ENCODE measurements at regions not wholly inside any gene's neighbourhood (a gene's known extent, or its start where the extent isn't known, plus 50 kb on each side); places are given as distances from the start of the nearest gene placed in this dataset.

DNA sequence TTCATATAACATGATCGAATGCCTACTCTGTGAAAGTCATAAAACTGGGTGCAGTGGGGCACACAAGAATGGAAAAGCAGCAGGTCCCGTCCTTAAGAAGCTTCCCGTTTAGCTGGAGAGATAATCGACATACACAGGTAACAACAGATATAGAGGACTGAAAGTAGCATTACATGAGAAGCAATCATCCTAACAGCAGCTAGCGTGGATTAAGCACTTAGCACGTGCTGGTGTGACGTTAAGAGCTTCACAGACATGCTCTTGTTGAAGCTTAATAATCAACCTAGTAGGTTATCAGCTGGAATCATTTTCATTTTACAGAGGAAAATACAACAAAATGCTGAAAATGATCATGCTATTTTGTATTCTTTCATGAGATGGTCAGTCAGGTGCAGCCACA is 184.8 kb downstream of the GPAM start:
- Histone ChIP-seq H3K4me1 (no peaks in the 10 kb centered on the region), H3K27me3 (no peaks in the 10 kb centered on the region), H3K4me3 (no peak overlapping the region), H3K36me3 (no peaks in the 10 kb centered on the region), H3K27ac (no peak overlapping the region), H3K9me3 (no peaks in the 10 kb centered on the region)
- intact Hi-C loops (cut with DNase I; ENCODE audit: low total_unique reads): no loop called here
- no peak for TF ChIP-seq POLR2A (IDR thresholded peaks at IDR 0.05)
- TF ChIP-seq, protein P1, sequence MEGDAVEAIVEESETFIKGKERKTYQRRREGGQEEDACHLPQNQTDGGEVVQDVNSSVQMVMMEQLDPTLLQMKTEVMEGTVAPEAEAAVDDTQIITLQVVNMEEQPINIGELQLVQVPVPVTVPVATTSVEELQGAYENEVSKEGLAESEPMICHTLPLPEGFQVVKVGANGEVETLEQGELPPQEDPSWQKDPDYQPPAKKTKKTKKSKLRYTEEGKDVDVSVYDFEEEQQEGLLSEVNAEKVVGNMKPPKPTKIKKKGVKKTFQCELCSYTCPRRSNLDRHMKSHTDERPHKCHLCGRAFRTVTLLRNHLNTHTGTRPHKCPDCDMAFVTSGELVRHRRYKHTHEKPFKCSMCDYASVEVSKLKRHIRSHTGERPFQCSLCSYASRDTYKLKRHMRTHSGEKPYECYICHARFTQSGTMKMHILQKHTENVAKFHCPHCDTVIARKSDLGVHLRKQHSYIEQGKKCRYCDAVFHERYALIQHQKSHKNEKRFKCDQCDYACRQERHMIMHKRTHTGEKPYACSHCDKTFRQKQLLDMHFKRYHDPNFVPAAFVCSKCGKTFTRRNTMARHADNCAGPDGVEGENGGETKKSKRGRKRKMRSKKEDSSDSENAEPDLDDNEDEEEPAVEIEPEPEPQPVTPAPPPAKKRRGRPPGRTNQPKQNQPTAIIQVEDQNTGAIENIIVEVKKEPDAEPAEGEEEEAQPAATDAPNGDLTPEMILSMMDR (IDR thresholded peaks at IDR 0.05): no peak
- DNase-seq: no peak

DNA sequence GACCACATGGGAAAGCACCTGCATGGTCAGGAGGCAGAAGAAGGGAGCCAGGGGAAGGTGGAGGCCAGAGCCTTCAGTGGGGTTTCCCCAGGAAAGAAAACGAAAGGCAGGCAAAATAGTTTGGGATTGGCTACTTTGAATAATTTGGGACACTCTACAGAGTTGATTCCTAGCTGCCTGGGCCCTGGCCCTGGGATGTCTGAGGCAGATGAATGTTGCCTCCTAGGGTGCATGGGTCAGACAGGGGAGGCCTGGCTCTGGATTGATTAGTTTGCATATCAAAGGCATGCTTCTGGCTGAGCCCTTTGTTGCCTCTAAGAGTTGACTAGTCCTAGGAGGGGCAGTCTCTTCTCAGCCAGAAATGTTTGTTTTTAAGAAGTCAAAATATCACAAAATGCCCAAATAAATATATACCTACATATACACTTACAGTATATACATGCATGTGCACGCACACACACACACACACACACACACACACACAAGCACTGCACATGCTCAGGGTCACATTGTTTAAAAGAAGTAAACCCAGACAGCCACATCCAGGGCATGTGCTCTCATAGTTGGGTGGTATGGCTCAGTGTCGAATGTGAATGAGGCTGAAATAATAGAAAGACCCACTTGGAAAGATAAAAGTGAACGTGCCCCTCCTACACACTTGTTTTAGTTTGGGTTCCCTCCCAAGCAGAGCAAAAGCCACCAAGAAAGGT is 184.2 kb downstream of the GPAM start:
- TF ChIP-seq POLR2A (IDR thresholded peaks at IDR 0.05): no peak
- TF ChIP-seq, protein P1 (IDR thresholded peaks at IDR 0.05): no peak
- H3K4me3 ChIP-seq: no peak overlapping the region
- intact Hi-C loops (cut with DNase I; ENCODE audit: low total_unique reads): no loop called here
- no peaks in the 10 kb centered on the region for H3K27me3 ChIP-seq
- H3K9me3 ChIP-seq: no peaks in the 10 kb centered on the region
- no peak overlapping the region for H3K27ac ChIP-seq
- no peaks in the 10 kb centered on the region for H3K4me1 ChIP-seq
- DNase-seq: no peak
- H3K36me3 ChIP-seq: no peaks in the 10 kb centered on the region

DNA sequence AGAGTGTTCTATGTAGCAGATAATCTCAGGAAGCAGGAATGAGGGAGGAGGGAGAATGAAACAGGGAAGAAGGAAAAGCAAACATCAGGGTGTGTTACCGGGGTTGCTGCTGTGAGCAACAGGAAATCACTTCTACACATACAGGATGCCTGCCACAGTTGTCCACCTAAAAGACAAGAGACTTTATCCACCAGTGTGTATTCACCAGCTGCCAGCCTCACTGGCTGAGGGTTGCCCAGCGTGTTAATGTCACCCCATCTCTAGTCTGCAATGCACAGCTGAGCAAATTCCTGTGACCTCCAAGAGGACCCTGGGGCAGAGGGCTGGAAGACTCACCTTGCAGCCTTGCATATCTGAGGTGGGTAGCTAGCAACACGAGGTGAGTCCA is 183.7 kb downstream of the GPAM start:
- Histone ChIP-seq H3K4me1 (no peaks in the 10 kb centered on the region), H3K36me3 (no peaks in the 10 kb centered on the region), H3K27ac (no peak overlapping the region), H3K9me3 (no peaks in the 10 kb centered on the region), H3K27me3 (no peaks in the 10 kb centered on the region), H3K4me3 (no peak overlapping the region)
- TF ChIP-seq POLR2A (IDR thresholded peaks at IDR 0.05): no peak
- TF ChIP-seq, protein P1 (IDR thresholded peaks at IDR 0.05): no peak
- no peak for DNase-seq
- intact Hi-C loops (cut with DNase I; ENCODE audit: low total_unique reads): no loop called here

DNA sequence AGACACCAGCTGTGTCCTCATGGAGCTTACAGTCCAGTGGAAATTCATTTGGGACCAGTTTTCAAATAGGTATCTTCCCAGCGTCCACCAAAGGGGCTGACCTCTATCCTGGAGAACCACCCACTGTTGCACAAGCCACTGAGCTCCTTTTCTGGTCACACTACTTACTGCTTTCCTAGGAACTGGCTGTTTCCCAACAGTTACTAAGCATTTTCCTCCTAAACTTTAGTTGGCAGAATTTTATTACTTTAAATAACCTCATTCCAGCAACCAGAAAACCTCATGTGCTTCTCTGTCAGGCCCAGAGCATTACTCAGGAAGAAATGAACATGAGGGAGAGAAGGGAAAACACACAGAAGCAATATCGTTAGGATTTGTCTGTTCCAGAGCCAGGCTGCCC is 183.1 kb downstream of the GPAM start:
- TF ChIP-seq POLR2A (IDR thresholded peaks at IDR 0.05): no peak
- TF ChIP-seq, protein P1 (IDR thresholded peaks at IDR 0.05): no peak
- intact Hi-C loops (cut with DNase I; ENCODE audit: low total_unique reads): no loop called here
- no peaks in the 10 kb centered on the region for H3K9me3 ChIP-seq
- H3K27me3 ChIP-seq: no peaks in the 10 kb centered on the region
- no peak overlapping the region for H3K27ac ChIP-seq
- no peak overlapping the region for H3K4me3 ChIP-seq
- DNase-seq: peak in 1 of 2 donors; percentile 17
- H3K36me3 ChIP-seq: no peaks in the 10 kb centered on the region
- H3K4me1 ChIP-seq: no peaks in the 10 kb centered on the region

DNA sequence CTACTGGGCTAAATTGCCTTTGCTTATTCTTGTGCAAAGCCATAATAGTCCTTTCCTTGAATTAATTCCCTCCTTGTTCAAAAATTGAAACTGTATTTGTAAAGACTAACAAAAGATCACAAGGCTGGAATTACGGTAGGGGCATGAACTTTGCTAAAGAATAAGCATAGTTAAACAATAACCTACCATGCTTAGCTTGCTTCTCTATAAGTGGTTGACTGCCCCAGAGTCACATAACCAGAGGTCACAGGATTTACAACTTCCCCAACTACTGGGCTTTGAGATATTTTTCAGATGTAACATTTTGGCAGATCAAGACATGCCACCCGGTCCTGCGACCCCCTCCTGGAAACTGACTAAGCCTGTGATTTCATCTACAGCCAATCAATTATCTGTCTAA is 181.4 kb downstream of the GPAM start:
- H3K4me1 ChIP-seq: no peaks in the 10 kb centered on the region
- H3K4me3 ChIP-seq: no peak overlapping the region
- TF ChIP-seq POLR2A (IDR thresholded peaks at IDR 0.05): no peak
- H3K27ac ChIP-seq: no peak overlapping the region
- H3K27me3 ChIP-seq: no peaks in the 10 kb centered on the region
- intact Hi-C loops (cut with DNase I; ENCODE audit: low total_unique reads): no loop called here
- DNase-seq: no peak
- H3K9me3 ChIP-seq: no peaks in the 10 kb centered on the region
- H3K36me3 ChIP-seq: no peaks in the 10 kb centered on the region

DNA sequence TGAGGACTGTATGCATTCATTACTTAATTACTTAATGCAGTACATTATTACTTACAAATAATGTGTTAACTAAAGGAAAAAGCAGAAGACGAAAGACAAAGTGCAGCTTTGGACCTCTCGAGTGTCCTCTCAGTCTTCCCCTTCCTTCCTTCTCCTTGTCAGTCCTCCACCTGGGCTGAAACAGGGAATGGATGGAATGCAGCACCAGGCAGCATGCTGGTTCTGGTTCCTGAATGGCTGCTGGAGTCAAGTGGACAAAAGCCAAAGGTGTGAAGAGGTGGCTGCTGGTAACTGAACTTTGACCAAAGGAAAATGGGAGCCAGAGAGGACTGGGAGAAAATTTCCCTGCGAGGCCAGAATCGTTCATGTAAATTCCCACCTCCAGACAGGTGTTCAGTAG is 179.5 kb downstream of the GPAM start:
- no peaks in the 10 kb centered on the region for H3K4me1 ChIP-seq
- intact Hi-C loops (cut with DNase I; ENCODE audit: low total_unique reads): no loop called here
- DNase-seq: no peak
- H3K27me3 ChIP-seq: no peaks in the 10 kb centered on the region
- no peaks in the 10 kb centered on the region for H3K36me3 ChIP-seq
- no peaks in the 10 kb centered on the region for H3K9me3 ChIP-seq
- H3K27ac ChIP-seq: no peak overlapping the region
- H3K4me3 ChIP-seq: no peak overlapping the region
- TF ChIP-seq, protein P1 (IDR thresholded peaks at IDR 0.05): no peak
- TF ChIP-seq POLR2A (IDR thresholded peaks at IDR 0.05): no peak
